Fibroblast of peridontal ligament (primary cell): ENCODE measurements at regions not wholly inside any gene's neighbourhood (a gene's known extent, or its start where the extent isn't known, plus 50 kb on each side); places are given as distances from the start of the nearest gene placed in this dataset.
"Not testable (repeated sequence)": the region's sequence is repeated elsewhere in the genome, so short reads cannot be mapped to it uniquely, and the experiment has no call there.

Experiments used
- DNase-seq: peaks from one replicate; pipeline ENCODE4 v3.0.0-alpha.2; 2010; ENCODE audit errors: extremely low read depth

- no peak for DNase-seq
Observed at GRCh38 chrX:25503826-25504225, 488.1 kb upstream of the ARX start.

- DNase-seq = no peak
Observed at GRCh38 chrX:25507801-25508200, 492.0 kb upstream of the ARX start.

- DNase-seq = no peak
Observed at GRCh38 chrX:25519258-25519657, 503.5 kb upstream of the ARX start.

- not testable (repeated sequence) for DNase-seq
Observed at GRCh38 chrX:25522443-25523010, 506.8 kb upstream of the ARX start.

- DNase-seq = peak; percentile 68
Observed at GRCh38 chrX:25523574-25524540, 508.1 kb upstream of the ARX start.

- no peak for DNase-seq
Observed at GRCh38 chrX:25527156-25527555, 511.4 kb upstream of the ARX start.

- no peak for DNase-seq
Observed at GRCh38 chrX:25527596-25527995, 511.8 kb upstream of the ARX start.

GRCh38 chrX:25531096-25531495 lies 515.3 kb upstream of the ARX start:
- peak; percentile 39 for DNase-seq

GRCh38 chrX:25534091-25534490 lies 518.3 kb upstream of the ARX start:
- DNase-seq = no peak

- DNase-seq = no peak
Observed at GRCh38 chrX:25536307-25536970, 520.7 kb upstream of the ARX start.

GRCh38 chrX:25537699-25538098 lies 521.9 kb upstream of the ARX start:
- no peak for DNase-seq

- DNase-seq = peak; percentile 10
Observed at GRCh38 chrX:25544641-25545040, 528.9 kb upstream of the ARX start.

- no peak for DNase-seq
Observed at GRCh38 chrX:25548811-25549210, 533.0 kb upstream of the ARX start.

- DNase-seq = no peak
Observed at GRCh38 chrX:25555521-25555920, 539.8 kb upstream of the ARX start.

- DNase-seq = no peak
Observed at GRCh38 chrX:25558137-25558536, 542.4 kb upstream of the ARX start.

GRCh38 chrX:25561190-25561589 lies 545.4 kb upstream of the ARX start:
- no peak for DNase-seq

GRCh38 chrX:25573631-25574030 lies 557.9 kb upstream of the ARX start:
- DNase-seq = no peak

GRCh38 chrX:25596921-25597320 lies 541.2 kb upstream of the MAGEB18 start:
- DNase-seq = no peak

- peak; percentile 70 for DNase-seq
Observed at GRCh38 chrX:25597551-25597950, 540.6 kb upstream of the MAGEB18 start.

GRCh38 chrX:25599061-25599460 lies 539.1 kb upstream of the MAGEB18 start:
- peak; percentile 31 for DNase-seq

- peak; percentile 54 for DNase-seq
Observed at GRCh38 chrX:25600776-25601175, 537.4 kb upstream of the MAGEB18 start.

- no peak for DNase-seq
Observed at GRCh38 chrX:25601323-25601722, 536.8 kb upstream of the MAGEB18 start.

- no peak for DNase-seq
Observed at GRCh38 chrX:25618248-25618647, 519.9 kb upstream of the MAGEB18 start.
